GM18909 (cell line): ENCODE measurements at regions not wholly inside any gene's neighbourhood (a gene's known extent, or its start where the extent isn't known, plus 50 kb on each side); places are given as distances from the start of the nearest gene placed in this dataset.

Experiments used
- ATAC-seq: cut with Tn5 transposase; IDR thresholded peaks from one replicate; pipeline ENCODE4 v1.9.1; 2021; ENCODE audit warnings: mild to moderate bottlenecking; ENCODE audit not compliant: unreplicated experiment, poor library complexity

- no peak for ATAC-seq
These were observed 421.5 kb downstream of the GPAM start for GRCh38 chr10:111762114-111762513.

DNA sequence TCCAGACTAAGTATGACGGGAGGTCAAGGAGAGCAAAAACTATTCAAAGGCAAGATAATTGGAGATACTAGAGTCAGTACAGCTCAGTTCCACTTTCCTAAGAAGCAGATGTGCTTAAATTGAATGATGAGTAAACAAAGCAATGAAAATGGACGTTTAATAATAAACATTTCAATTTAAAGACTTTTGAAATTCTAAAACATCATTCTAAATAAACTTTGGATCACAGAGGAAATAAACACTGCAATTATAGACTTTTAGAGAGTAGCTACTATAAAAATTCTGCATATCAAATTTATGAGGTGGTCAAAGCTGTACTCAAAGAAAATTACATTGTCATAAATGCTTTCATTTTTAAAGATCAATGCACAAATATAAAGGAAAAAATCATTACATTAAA, 418.3 kb downstream of the GPAM start:
- no peak for ATAC-seq

GRCh38 chr10:111766464-111766863, 417.1 kb downstream of the GPAM start:
- ATAC-seq: no peak

DNA sequence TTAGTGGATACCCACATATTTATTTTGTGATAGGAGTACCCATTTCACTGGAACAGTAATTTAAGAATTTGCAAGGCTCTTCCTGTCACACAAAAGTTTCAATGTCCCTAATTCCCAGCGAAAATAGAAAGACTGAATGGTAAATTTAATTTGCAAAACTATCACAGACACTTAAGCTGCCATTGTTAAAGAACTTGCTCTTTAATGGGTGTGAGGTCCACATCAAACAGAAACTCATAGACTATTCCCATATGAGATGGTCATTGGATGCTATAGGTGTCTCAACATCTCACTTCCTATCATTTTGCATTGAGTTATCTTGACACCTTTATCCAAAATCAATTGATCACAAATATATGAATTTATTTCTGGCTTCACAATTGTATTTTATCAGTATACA, 415.9 kb downstream of the GPAM start:
- no peak for ATAC-seq

- no peak for ATAC-seq
These were observed 409.6 kb downstream of the GPAM start for GRCh38 chr10:111773950-111774349.

DNA sequence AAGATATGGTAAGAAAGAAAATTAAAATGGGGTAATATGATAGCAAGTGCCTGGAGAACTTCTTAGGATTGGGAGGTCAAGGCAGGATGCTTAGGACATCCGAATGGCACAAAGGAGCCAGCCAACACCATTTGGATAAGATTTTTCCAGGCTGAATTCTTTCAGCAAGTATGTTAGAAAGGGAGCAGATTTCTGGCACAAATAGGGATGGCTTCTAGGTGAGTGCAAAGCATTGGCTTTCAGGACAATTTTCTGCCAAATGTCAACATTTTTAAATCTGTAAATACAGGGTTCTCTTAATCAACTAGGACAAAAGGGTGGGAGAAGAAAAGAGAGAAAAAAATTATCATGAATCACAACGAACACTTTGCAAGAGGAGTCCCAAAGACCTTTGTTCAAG, 409.1 kb downstream of the GPAM start:
- no peak for ATAC-seq

GRCh38 chr10:111784436-111784835, 399.1 kb downstream of the GPAM start:
- no peak for ATAC-seq

- ATAC-seq: no peak
These were observed 398.6 kb downstream of the GPAM start for GRCh38 chr10:111784946-111785465.

DNA sequence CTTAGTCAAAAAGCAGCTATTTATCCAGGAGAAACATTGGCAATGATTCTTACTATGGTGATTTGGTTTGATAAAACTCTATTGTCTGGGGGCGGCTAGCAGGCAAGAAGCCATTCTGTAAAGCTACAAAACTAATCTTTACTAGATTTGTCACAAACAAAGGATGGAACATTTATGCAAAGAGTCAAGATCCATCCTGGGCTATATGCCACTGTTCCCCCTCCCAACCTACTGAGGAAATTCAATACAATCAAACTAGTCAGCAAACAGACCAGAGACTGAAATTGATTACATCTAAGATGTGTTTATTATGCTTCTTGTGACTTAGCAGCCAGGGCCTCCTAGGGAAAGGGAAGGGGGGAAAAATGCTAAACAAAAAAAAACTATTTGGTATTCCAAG, 397.6 kb downstream of the GPAM start:
- ATAC-seq: no peak

DNA sequence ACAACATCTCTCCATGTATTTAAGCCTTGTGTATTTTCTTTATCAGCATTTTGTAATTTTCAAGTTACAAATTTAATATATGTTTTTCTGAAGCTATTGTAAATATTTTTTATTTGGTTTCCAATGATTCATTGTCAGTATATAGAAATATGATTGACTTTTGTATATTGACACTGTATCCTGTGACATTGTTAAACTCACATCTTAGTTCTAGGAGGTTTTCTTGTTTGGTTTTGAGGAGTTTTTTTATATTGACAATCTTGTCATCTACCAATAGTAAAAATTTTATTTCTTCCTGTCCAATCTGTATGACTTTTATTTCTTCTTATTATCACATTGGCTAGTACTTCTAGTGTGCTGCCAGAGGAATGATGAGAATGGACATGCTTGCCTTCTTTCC, 393.7 kb downstream of the GPAM start:
- no peak for ATAC-seq

- no peak for ATAC-seq
These were observed 381.7 kb downstream of the GPAM start for GRCh38 chr10:111801841-111802240.

DNA sequence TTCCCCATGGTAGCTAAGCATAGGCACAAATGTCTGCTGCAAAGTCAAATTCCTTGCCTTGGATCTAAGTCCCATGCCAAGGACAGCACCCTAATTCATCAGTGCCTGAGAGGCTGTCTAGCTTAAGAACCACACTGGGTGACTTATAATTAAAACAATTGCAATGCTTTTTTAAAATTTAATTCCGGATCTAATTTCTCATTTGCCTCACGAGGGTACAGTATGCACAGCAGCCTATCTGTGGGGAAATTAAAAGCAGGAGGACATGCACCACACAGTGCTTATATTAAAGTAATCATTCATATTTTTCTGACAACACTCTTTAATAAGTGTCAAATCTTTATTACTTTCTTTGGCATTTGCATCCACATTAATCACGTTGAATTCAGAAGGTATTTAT, 378.8 kb downstream of the GPAM start:
- ATAC-seq: no peak

- ATAC-seq: no peak
These were observed 372.0 kb downstream of the GPAM start for GRCh38 chr10:111811517-111811916.

DNA sequence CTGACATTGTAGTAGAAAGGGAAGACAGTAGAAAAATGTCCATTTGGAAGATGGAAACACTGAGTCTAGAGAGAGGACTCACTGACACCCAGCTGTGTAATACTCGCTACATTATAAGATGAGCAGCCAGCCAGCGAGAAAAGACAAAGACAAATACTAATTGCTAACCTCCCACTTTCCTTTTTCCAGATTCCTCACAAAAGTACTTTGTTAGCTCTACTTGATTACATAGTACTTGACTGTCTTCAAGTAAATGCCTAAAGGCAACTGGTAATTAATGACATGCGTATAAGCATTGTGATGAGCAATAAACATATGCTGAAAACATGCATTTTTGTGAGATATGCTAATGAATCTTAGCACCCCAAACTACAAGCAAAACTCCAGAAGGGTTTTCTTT, 363.1 kb downstream of the GPAM start:
- ATAC-seq: no peak

- no peak for ATAC-seq
These were observed 361.7 kb downstream of the GPAM start for GRCh38 chr10:111821871-111822270.

GRCh38 chr10:111822661-111823060, 360.9 kb downstream of the GPAM start:
- no peak for ATAC-seq

- ATAC-seq: no peak
These were observed 359.4 kb downstream of the GPAM start for GRCh38 chr10:111824128-111824527.

- no peak for ATAC-seq
These were observed 353.2 kb downstream of the GPAM start for GRCh38 chr10:111830359-111830758.

DNA sequence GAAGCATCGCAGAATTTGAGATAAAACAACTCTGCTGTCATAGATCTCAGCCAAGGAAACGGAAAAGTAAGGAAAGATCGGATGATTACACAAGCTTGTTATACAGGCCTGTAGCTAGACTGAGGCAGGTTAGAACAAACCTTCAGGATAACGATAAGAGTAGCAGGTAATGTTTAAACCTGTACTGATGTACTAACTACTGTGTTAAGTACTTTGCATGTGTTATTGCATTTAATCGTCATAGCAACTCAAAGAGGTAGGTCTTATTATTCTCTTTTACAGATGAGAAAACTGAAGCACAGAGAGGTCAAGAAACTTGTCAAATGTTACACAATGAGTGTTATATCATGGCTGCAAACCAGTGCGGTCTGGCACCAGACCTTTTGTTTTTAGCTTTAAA, 352.5 kb downstream of the GPAM start:
- no peak for ATAC-seq

- ATAC-seq: no peak
These were observed 350.3 kb downstream of the GPAM start for GRCh38 chr10:111833251-111833650.

GRCh38 chr10:111835574-111835973, 348.0 kb downstream of the GPAM start:
- no peak for ATAC-seq

DNA sequence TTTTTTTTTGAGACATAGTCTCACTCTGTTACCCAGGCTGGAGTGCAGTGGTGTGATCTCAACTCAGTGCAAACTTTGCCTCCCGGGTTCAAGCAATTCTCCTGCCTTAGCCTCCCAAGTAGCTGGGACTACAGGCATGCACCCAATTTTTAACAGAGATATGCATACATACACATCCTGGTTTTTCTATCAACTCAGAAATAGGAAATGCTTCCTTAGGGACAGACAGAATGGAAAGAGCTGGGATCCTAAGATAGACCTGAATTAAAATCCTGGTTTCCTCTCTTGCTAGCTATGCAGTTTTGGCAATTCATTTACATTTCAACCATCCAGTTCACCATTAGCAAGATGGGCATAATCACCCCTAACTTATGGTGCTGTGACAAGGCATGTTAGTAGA, 347.5 kb downstream of the GPAM start:
- no peak for ATAC-seq

DNA sequence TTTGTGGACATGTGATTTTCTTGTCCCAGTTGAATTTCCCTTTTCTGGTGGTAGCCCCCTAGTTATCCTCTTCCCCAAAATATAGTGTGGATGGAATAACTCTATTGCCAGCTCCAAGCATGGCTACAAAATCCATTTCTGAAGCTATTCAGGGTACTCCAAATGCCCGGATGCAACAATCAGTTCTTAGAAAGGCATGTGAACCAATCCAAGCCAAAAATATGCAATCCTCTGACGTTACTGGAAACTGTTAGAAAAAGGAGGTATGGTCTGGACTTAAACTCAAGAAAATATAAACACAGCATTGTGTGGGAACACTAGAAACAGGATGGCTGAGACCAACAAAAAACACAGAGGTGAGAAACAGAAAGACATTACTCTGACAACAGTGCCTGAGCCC, 347.0 kb downstream of the GPAM start:
- no peak for ATAC-seq
